HepG2 (cell line): ENCODE measurements at regions not wholly inside any gene's neighbourhood (a gene's known extent, or its start where the extent isn't known, plus 50 kb on each side); places are given as distances from the start of the nearest gene placed in this dataset.

Source experiments
- TAF1 ChIP-seq: sonication (generic); formaldehyde crosslinking; IDR thresholded peaks from 2 replicates; pipeline ENCODE4 v1.4.0; 2020; ENCODE audit warnings: missing genetic modification reagents
- TBP ChIP-seq: sonication (generic); formaldehyde crosslinking; IDR thresholded peaks from 2 replicates; pipeline ENCODE4 v1.5.0; 2020; ENCODE audit warnings: missing genetic modification reagents
- TF ChIP-seq, protein P1 (sequence below): IDR thresholded peaks from 2 replicates; pipeline ENCODE4 v1.6.1; 2016
- TF ChIP-seq, protein P2 (sequence below): sonication (generic); formaldehyde crosslinking; IDR thresholded peaks from 2 replicates; pipeline ENCODE4 v1.5.0; 2020; ENCODE audit warnings: mild to moderate bottlenecking, missing genetic modification reagents, moderate library complexity

DNA sequence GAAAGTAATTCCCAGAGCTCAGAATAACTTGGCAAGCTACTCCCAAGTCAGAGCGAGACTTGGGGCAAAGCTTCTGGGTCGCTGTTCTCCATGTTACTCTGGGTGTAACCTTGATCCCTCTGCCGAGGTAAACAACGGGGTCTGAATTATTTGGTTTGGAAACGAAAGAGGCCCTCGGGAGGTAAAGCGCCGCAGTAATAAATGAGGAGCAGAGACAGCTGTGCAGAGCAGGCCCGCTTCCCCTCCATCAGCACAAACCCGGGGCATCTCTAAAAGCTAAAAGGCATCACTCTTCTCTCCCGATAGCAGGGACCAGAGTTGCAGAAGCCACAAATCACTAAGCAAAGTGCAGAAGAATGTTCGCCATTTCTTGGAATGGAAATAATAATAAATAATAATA is 561.5 kb downstream of the BCOR start:
- TF ChIP-seq TBP (CRISPR knock-in tag) (no peak), TAF1 (no peak)
- TF ChIP-seq, protein P1, sequence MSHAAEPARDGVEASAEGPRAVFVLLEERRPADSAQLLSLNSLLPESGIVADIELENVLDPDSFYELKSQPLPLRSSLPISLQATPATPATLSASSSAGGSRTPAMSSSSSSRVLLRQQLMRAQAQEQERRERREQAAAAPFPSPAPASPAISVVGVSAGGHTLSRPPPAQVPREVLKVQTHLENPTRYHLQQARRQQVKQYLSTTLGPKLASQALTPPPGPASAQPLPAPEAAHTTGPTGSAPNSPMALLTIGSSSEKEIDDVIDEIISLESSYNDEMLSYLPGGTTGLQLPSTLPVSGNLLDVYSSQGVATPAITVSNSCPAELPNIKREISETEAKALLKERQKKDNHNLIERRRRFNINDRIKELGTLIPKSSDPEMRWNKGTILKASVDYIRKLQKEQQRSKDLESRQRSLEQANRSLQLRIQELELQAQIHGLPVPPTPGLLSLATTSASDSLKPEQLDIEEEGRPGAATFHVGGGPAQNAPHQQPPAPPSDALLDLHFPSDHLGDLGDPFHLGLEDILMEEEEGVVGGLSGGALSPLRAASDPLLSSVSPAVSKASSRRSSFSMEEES (CRISPR knock-in tag) = no peak
- TF ChIP-seq, protein P2, sequence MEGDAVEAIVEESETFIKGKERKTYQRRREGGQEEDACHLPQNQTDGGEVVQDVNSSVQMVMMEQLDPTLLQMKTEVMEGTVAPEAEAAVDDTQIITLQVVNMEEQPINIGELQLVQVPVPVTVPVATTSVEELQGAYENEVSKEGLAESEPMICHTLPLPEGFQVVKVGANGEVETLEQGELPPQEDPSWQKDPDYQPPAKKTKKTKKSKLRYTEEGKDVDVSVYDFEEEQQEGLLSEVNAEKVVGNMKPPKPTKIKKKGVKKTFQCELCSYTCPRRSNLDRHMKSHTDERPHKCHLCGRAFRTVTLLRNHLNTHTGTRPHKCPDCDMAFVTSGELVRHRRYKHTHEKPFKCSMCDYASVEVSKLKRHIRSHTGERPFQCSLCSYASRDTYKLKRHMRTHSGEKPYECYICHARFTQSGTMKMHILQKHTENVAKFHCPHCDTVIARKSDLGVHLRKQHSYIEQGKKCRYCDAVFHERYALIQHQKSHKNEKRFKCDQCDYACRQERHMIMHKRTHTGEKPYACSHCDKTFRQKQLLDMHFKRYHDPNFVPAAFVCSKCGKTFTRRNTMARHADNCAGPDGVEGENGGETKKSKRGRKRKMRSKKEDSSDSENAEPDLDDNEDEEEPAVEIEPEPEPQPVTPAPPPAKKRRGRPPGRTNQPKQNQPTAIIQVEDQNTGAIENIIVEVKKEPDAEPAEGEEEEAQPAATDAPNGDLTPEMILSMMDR (CRISPR knock-in tag) = no peak
